RPMI7951 (cell line): ENCODE measurements at regions not wholly inside any gene's neighbourhood (a gene's known extent, or its start where the extent isn't known, plus 50 kb on each side); places are given as distances from the start of the nearest gene placed in this dataset.

Source experiments
- DNase-seq: peaks from one replicate; pipeline ENCODE4 v3.0.0-alpha.2; 2012; ENCODE audit warnings: low read depth

- no peak for DNase-seq
Measured at GRCh38 chr18:42401131-42401673, 446.2 kb downstream of the PIK3C3 start.

GRCh38 chr18:42404151-42404550, 449.1 kb downstream of the PIK3C3 start:
- no peak for DNase-seq

GRCh38 chr18:42409005-42409404, 454.0 kb downstream of the PIK3C3 start:
- DNase-seq, result no peak

GRCh38 chr18:42412281-42412680, 457.2 kb downstream of the PIK3C3 start:
- DNase-seq, result no peak

GRCh38 chr18:42412896-42413295, 457.9 kb downstream of the PIK3C3 start:
- peak; percentile 51 for DNase-seq

GRCh38 chr18:42413870-42414269, 458.8 kb downstream of the PIK3C3 start:
- DNase-seq, result peak; percentile 1

GRCh38 chr18:42414756-42415454, 459.9 kb downstream of the PIK3C3 start:
- DNase-seq, result peak; percentile 18

GRCh38 chr18:42417189-42417588, 462.2 kb downstream of the PIK3C3 start:
- no peak for DNase-seq

- no peak for DNase-seq
Measured at GRCh38 chr18:42418121-42418520, 463.1 kb downstream of the PIK3C3 start.

- no peak for DNase-seq
Measured at GRCh38 chr18:42425025-42425424, 470.0 kb downstream of the PIK3C3 start.

- DNase-seq, result peak; percentile 18
Measured at GRCh38 chr18:42426496-42427015, 471.5 kb downstream of the PIK3C3 start.

GRCh38 chr18:42429196-42429595, 474.2 kb downstream of the PIK3C3 start:
- DNase-seq, result no peak

- no peak for DNase-seq
Measured at GRCh38 chr18:42436222-42436765, 481.3 kb downstream of the PIK3C3 start.

GRCh38 chr18:42437001-42437400, 482.0 kb downstream of the PIK3C3 start:
- no peak for DNase-seq

- DNase-seq, result peak; percentile 56
Measured at GRCh38 chr18:42437646-42438045, 482.6 kb downstream of the PIK3C3 start.

- DNase-seq, result no peak
Measured at GRCh38 chr18:42442656-42443055, 487.6 kb downstream of the PIK3C3 start.

- DNase-seq, result no peak
Measured at GRCh38 chr18:42444349-42444748, 489.3 kb downstream of the PIK3C3 start.

- DNase-seq, result no peak
Measured at GRCh38 chr18:42445359-42445758, 490.3 kb downstream of the PIK3C3 start.

GRCh38 chr18:42446195-42446594, 491.2 kb downstream of the PIK3C3 start:
- peak; percentile 45 for DNase-seq

GRCh38 chr18:42447688-42448087, 492.7 kb downstream of the PIK3C3 start:
- DNase-seq, result no peak

GRCh38 chr18:42458226-42458625, 503.2 kb downstream of the PIK3C3 start:
- no peak for DNase-seq

GRCh38 chr18:42459873-42460272, 504.8 kb downstream of the PIK3C3 start:
- no peak for DNase-seq

GRCh38 chr18:42471885-42472284, 516.9 kb downstream of the PIK3C3 start:
- no peak for DNase-seq
